ENCODE measurements at regions not wholly inside any gene's neighbourhood (a gene's known extent, or its start where the extent isn't known, plus 50 kb on each side); places are given as distances from the start of the nearest gene placed in this dataset.

DNA sequence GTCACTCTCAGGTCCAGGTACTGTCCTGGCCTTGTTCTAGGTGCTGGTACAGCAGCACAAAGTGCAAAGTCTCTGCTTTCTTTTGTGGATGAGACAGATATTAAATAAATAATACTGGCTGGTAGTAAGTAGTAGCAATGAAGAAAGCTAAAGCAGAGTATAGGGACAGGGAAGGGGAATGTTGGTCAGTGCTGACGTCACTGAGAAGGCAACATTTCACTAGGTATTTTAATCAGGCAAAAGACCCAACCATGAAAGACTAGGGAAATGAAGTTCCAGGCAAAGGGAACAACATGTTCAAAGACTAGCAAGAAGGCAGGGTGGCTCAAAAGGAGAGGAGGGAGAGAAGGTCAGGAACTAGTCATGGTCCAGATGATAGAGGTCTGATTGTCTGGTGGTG is 388.2 kb downstream of the YTHDC2 start:
- Histone ChIP-seq H3K9ac (no peak overlapping the region), H3K27me3 (no peaks in the 10 kb centered on the region), H3K79me2 (ENCODE audit: low read depth) (no peaks in the 10 kb centered on the region), H3K4me1 (peaks cover 4% of the 10 kb centered on the region), H3K36me3 (no peaks in the 10 kb centered on the region), H3K27ac (no peak overlapping the region), H3K4me3 (no peak overlapping the region), H3F3A (ENCODE audit: low read depth) (no peaks in the 10 kb centered on the region), H4K20me1 (ENCODE audit: low read depth) (no peaks in the 10 kb centered on the region), H3K9me3 (ENCODE audit: low read depth) (no peaks in the 10 kb centered on the region), H3K4me2 (no peak overlapping the region), H2AFZ (replicated peaks) (no peak overlapping the region)
- H3K27me3 Mint-ChIP-seq (ENCODE audit: insufficient read depth, low read depth), result peaks cover 4% of the 10 kb centered on the region
- H3K9me3 Mint-ChIP-seq, result no peaks in the 10 kb centered on the region
- no peak overlapping the region for H3K27ac Mint-ChIP-seq
- DNase-seq (ENCODE audit: low spot score), result no peak
- no peak overlapping the region for H3K4me3 Mint-ChIP-seq
- no peaks in the 10 kb centered on the region for H3K36me3 Mint-ChIP-seq
- TF ChIP-seq EZH2 (IDR thresholded peaks at IDR 0.05) (no peak), CTCF (IDR thresholded peaks at IDR 0.05) (no peak), EZH2phosphoT487 (IDR thresholded peaks at IDR 0.05) (no peak)
- H3K4me1 Mint-ChIP-seq, result peaks cover 30% of the 10 kb centered on the region

DNA sequence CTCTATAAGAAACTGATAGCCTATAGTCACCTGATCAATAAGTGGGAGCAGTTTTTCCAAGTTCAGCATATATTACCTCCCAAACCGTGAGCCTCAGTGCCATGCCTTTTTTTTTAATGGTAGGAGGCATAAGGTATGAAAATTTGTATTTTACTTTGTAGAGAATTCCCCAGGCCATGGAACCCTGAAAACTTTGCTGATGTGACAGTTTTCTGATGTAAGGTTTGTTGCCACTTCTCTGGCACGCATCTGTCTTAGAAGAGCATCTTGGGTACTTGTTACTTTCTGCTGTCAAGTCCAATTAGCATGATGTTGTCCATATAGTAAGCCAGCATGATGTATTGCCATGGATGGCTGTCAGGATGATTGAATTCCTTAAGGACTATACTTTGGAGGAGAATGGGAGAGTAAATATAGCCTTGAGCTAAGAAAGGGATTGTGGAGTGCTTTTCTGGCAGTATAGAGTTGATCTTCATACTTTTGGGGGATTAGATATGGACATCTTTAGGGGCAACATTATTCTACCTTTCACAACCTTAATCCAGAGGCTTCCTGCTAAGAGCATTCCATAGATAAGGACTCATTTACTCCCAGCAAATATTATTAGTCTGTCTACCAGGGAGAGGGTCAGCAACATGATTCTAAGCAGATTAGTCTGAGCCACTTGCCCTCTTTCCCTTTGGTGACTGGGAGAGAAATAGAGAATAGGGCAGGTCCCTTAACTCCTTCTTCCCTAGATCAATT is 389.6 kb downstream of the YTHDC2 start:
- Histone ChIP-seq H3K4me2 (no peak overlapping the region), H3K9ac (no peak overlapping the region), H4K20me1 (ENCODE audit: low read depth) (no peaks in the 10 kb centered on the region), H3F3A (ENCODE audit: low read depth) (no peaks in the 10 kb centered on the region), H2AFZ (replicated peaks) (no peak overlapping the region), H3K4me1 (no peaks in the 10 kb centered on the region), H3K9me3 (ENCODE audit: low read depth) (no peaks in the 10 kb centered on the region), H3K36me3 (no peaks in the 10 kb centered on the region), H3K79me2 (ENCODE audit: low read depth) (no peaks in the 10 kb centered on the region), H3K27me3 (no peaks in the 10 kb centered on the region), H3K27ac (no peak overlapping the region), H3K4me3 (no peak overlapping the region)
- H3K27me3 Mint-ChIP-seq (ENCODE audit: insufficient read depth, low read depth), result no peaks in the 10 kb centered on the region
- TF ChIP-seq EZH2phosphoT487 (IDR thresholded peaks at IDR 0.05) (no peak), EZH2 (IDR thresholded peaks at IDR 0.05) (no peak), CTCF (IDR thresholded peaks at IDR 0.05) (no peak)
- DNase-seq (ENCODE audit: low spot score), result no peak
- H3K4me1 Mint-ChIP-seq, result peaks cover 24% of the 10 kb centered on the region
- no peaks in the 10 kb centered on the region for H3K9me3 Mint-ChIP-seq
- H3K36me3 Mint-ChIP-seq, result no peaks in the 10 kb centered on the region
- no peak overlapping the region for H3K4me3 Mint-ChIP-seq
- H3K27ac Mint-ChIP-seq, result no peak overlapping the region

- Histone ChIP-seq H2AFZ (replicated peaks) (no peak overlapping the region), H3K27me3 (no peaks in the 10 kb centered on the region), H3K4me1 (no peaks in the 10 kb centered on the region), H3K27ac (no peak overlapping the region), H3K4me3 (no peak overlapping the region), H4K20me1 (ENCODE audit: low read depth) (no peaks in the 10 kb centered on the region), H3F3A (ENCODE audit: low read depth) (no peaks in the 10 kb centered on the region), H3K9me3 (ENCODE audit: low read depth) (no peaks in the 10 kb centered on the region), H3K79me2 (ENCODE audit: low read depth) (no peaks in the 10 kb centered on the region), H3K4me2 (no peak overlapping the region), H3K9ac (no peak overlapping the region), H3K36me3 (no peaks in the 10 kb centered on the region)
- Mint-ChIP-seq H3K27me3 (ENCODE audit: insufficient read depth, low read depth) (no peaks in the 10 kb centered on the region), H3K4me1 (peaks cover 2% of the 10 kb centered on the region), H3K9me3 (peaks cover 2% of the 10 kb centered on the region), H3K36me3 (no peaks in the 10 kb centered on the region), H3K4me3 (no peak overlapping the region), H3K27ac (no peak overlapping the region)
- TF ChIP-seq EZH2phosphoT487 (IDR thresholded peaks at IDR 0.05) (no peak), CTCF (IDR thresholded peaks at IDR 0.05) (no peak), EZH2 (IDR thresholded peaks at IDR 0.05) (no peak)
- no peak for DNase-seq (ENCODE audit: low spot score)
Measured at GRCh38 chr5:113909782-113910181, 396.3 kb downstream of the YTHDC2 start.
